ENCODE measurements at regions not wholly inside any gene's neighbourhood (a gene's known extent, or its start where the extent isn't known, plus 50 kb on each side); places are given as distances from the start of the nearest gene placed in this dataset.
"Not testable (repeated sequence)": the region's sequence is repeated elsewhere in the genome, so short reads cannot be mapped to it uniquely, and the experiment has no call there.

GRCh38 chrX:50967736-50968135 lies 57.2 kb downstream of the BMP15 start:
- TF ChIP-seq CTCF (IDR thresholded peaks at IDR 0.05; ENCODE audit: borderline replicate concordance, insufficient read depth, low read depth, low read length): no peak
- no peak overlapping the region for H3K4me3 ChIP-seq (ENCODE audit: low read depth, low read length)

GRCh38 chrX:50968871-50969635 lies 58.5 kb downstream of the BMP15 start:
- H3K4me3 ChIP-seq (ENCODE audit: low read depth, low read length): not testable (repeated sequence)

GRCh38 chrX:50971395-50971794 lies 60.9 kb downstream of the BMP15 start:
- TF ChIP-seq CTCF (IDR thresholded peaks at IDR 0.05; ENCODE audit: borderline replicate concordance, insufficient read depth, low read depth, low read length): no peak
- no peak overlapping the region for H3K4me3 ChIP-seq (ENCODE audit: low read depth, low read length)

GRCh38 chrX:50973199-50973598 lies 62.7 kb downstream of the BMP15 start:
- no peak overlapping the region for H3K4me3 ChIP-seq (ENCODE audit: low read depth, low read length)
- TF ChIP-seq CTCF (IDR thresholded peaks at IDR 0.05; ENCODE audit: borderline replicate concordance, insufficient read depth, low read depth, low read length): no peak

DNA sequence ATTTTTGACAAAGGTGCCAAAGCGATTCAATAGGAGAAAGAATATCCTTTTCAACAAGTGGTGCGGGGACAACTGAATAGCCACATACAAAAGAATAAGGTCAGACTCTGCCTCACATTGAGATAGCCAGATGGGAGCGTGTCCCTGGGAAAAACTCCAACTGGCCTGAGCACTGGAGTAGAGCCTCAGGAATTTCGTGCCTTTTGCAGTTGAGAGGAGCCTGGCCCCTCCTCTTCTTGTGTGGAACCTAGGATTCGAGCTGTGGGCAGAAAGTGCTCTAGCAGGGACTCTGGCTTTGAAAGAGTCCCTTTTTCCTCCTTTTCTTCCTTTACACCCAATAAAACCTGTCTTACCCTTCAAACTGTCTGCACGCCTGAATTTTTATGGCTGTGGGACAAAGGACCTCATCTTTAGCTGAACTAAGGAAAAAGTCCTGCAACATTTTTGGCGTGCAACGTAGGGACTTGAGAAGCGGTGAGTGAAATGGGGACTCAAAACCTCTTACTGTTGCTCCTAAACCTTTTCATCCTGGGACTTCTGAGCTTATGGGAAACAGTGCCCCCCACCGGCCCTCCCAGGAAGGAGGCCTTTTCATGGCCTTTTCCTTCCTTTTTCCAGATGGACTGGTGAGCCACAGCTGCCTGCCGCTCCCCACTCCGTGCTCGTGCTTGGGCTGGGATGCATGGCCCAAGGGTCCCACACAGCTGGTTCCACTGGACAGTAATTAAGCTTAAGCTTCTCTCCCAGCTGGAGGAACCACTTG lies 68.6 kb downstream of the BMP15 start:
- no peak overlapping the region for H3K4me3 ChIP-seq (ENCODE audit: low read depth, low read length)
- no peak for TF ChIP-seq CTCF (IDR thresholded peaks at IDR 0.05; ENCODE audit: borderline replicate concordance, insufficient read depth, low read depth, low read length)

DNA sequence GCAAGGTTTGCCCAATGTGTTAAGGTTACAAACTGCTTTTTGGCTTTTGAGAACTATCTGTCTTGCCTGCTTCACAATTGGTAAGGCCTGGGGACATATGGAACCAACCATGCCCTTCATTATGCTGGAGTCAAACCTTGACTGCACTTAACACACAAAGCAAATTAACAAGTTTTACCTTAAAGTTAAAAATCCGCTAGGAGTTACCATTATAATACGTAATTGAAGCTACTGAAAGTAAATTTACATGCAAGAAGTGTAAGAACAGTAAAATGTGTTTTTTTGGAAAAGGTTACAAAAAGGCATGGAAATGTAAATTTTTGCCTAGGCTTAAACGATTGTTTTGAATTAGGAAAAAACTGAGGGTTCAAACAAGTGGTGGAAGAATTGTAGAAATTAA lies 69.7 kb downstream of the BMP15 start:
- TF ChIP-seq CTCF (IDR thresholded peaks at IDR 0.05; ENCODE audit: borderline replicate concordance, insufficient read depth, low read depth, low read length): no peak
- no peak overlapping the region for H3K4me3 ChIP-seq (ENCODE audit: low read depth, low read length)

GRCh38 chrX:50988649-50989048 lies 78.1 kb downstream of the BMP15 start:
- no peak overlapping the region for H3K4me3 ChIP-seq (ENCODE audit: low read depth, low read length)
- TF ChIP-seq CTCF (IDR thresholded peaks at IDR 0.05; ENCODE audit: borderline replicate concordance, insufficient read depth, low read depth, low read length): 0 out of 2 replicates have a peak, but pooled peaks have one; percentile 35
